GM06990 (cell line): ENCODE measurements at regions not wholly inside any gene's neighbourhood (a gene's known extent, or its start where the extent isn't known, plus 50 kb on each side); places are given as distances from the start of the nearest gene placed in this dataset.

Experiments
- DNase-seq: peaks from one replicate; pipeline ENCODE4 v3.0.0-alpha.2; 2011; ENCODE audit not compliant: insufficient read length; ENCODE audit errors: extremely low read depth
- H3K27me3 ChIP-seq: replicated peaks from 2 replicates; pipeline ENCODE4 v1.6.0; 2011; ENCODE audit warnings: low read length; ENCODE audit not compliant: control insufficient read depth, insufficient read depth
- H3K36me3 ChIP-seq: 2 replicates; pipeline ENCODE4 v1.5.1; 2011; ENCODE audit warnings: low read length; ENCODE audit not compliant: control insufficient read depth, insufficient read depth
- H3K4me3 ChIP-seq: replicated peaks from 2 replicates; pipeline ENCODE4 v1.5.1; 2011; ENCODE audit warnings: low read depth, mild to moderate bottlenecking, control low read depth, low read length
- TF ChIP-seq, protein P1 (sequence below): IDR thresholded peaks from 2 replicates; pipeline ENCODE4 v1.5.1; 2011; ENCODE audit warnings: low read length, control low read depth, mild to moderate bottlenecking, inconsistent platforms; ENCODE audit not compliant: insufficient read depth, poor library complexity, severe bottlenecking

DNA sequence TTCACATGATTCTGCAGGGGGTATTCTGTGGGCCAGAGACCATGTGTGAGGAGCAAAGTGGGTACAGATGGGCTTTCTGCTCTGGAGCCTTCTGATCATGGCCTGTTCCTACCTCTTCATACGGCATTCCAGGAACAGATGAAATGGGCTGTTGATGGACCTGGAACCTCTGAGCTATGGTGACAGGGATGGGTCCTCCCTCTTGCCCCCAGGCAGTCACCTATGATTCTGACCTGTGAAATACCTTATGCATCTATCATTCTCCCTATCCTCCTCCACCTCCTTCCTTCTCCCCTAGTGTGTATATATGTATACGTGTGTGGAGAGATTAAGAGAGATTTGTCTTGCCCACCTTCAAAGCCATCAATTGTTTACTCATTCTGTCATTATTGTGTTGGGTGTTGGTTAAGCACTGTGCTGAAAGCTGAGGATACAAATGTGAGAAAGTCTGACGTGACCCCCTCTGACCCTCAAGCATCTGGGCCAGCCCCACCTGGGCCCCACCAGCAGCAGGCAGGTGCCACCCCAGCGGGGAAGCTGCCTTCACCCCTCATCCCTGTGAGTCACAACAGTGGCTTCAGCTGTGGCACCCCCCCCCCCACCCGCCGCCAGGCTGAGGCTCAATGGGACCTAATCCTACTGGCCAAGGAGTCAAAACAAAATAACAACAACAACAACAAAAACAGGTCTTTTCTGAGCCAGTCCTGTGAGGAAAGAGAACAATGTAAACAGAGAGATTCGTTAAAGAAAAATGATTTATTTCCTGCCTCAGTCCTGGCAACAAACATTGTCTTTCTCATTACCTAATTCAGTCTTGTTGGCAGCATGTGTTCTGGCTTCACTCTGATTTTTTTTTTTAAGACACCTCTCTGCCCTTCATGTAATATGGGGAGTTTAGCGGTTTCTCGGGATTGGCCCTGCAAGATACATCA, 103.8 kb upstream of the CDC42EP3 start:
- Histone ChIP-seq H3K27me3 (no peaks in the 10 kb centered on the region), H3K36me3 (no peaks in the 10 kb centered on the region), H3K4me3 (no peak overlapping the region)
- TF ChIP-seq, protein P1, sequence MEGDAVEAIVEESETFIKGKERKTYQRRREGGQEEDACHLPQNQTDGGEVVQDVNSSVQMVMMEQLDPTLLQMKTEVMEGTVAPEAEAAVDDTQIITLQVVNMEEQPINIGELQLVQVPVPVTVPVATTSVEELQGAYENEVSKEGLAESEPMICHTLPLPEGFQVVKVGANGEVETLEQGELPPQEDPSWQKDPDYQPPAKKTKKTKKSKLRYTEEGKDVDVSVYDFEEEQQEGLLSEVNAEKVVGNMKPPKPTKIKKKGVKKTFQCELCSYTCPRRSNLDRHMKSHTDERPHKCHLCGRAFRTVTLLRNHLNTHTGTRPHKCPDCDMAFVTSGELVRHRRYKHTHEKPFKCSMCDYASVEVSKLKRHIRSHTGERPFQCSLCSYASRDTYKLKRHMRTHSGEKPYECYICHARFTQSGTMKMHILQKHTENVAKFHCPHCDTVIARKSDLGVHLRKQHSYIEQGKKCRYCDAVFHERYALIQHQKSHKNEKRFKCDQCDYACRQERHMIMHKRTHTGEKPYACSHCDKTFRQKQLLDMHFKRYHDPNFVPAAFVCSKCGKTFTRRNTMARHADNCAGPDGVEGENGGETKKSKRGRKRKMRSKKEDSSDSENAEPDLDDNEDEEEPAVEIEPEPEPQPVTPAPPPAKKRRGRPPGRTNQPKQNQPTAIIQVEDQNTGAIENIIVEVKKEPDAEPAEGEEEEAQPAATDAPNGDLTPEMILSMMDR = no peak
- no peak for DNase-seq

DNA sequence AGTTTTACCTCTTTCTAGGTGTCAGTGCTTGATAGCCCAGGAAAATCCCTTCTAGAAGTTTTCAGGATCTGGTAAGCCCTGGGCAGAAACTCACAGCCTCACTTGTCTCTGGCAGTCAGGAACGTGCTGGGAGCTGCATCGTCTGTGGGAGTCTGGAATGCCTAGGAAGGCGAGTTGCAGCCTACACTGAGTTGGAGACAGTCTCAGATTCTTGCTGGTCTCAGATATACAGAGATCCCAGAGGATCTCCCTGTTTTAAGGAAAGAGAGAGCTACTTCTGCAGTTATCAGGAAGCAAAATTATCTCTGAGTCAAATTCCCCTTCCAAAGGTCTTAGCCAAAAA, 104.4 kb upstream of the CDC42EP3 start:
- H3K4me3 ChIP-seq = no peak overlapping the region
- DNase-seq = no peak
- H3K36me3 ChIP-seq = no peaks in the 10 kb centered on the region
- no peaks in the 10 kb centered on the region for H3K27me3 ChIP-seq
- TF ChIP-seq, protein P1 = no peak

DNA sequence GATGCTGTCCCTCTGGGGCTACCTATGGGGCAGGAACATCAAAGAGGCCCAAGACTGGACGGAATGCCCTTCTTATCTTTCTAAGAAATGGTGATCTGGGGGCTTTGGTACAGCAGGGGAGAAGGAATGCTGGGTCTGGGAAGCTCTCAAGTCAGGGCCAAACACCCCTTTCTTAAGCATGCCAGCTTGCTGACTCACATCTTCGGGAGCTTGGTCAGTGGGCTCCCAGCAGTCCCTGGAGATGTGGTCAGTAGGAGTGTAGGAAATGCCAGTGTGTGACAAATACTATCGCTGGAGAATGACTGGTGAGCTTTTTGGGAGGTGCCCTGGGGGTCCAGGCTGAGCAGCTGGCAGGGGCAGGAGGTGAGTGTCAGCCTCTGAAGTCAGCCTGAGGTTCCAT, 105.0 kb upstream of the CDC42EP3 start:
- DNase-seq = no peak
- Histone ChIP-seq H3K36me3 (no peaks in the 10 kb centered on the region), H3K27me3 (no peaks in the 10 kb centered on the region), H3K4me3 (no peak overlapping the region)
- TF ChIP-seq, protein P1 = no peak

DNA sequence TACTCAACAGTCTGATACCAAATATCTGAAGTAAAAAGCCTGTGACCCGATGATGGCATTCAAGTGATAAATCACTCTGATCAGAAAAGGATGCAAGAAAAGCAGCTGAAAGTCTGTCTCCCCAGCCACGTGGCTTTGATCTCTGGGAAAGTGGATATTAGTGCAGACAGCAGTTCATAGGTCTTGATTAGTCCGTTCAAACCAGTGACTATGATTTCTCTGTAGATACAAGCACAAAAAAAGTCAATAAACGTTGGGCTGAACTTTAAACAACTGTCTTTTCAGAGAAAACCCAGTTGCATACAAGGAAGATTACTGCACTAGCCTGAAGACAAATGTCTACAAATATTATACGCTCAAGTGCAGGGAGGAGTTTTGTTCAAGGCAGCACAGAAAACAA, 107.7 kb upstream of the CDC42EP3 start:
- TF ChIP-seq, protein P1 = no peak
- H3K4me3 ChIP-seq = no peak overlapping the region
- DNase-seq = no peak

DNA sequence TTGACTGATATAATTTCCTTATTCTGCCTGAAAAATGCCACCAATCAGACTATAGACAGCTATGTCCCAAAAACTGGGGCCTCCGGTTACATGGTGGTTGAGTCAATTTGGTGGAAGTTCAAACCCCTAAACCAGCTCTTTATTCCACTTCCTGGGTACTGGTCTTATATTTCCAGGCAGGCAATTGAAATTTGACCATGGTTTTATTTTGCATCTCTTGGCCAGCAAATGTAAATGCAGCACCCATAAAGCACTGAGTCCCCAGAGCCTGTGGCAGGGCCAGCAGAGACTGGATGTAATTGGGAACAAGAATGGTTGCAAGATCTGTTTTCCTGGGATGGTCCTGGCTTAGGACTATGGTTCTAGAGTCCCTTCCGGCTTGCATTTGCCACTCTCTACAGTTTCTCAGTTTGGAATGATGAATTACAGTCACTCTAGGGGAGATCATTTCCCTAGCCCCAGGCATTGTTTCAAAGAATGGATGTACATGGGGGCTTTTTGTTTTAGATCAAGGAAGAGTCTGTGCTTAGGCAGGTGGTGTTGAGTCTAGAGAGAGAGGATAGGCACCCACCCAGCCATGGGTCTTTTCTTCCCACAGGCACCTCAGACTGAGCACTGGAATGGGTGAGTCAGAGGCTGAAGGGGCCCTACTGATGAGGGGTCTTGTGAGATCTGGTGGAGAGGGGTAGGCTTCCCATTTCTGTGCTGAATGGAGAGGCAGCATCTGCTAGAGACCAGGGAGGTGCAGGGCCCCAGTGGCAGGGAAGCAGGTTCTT, 108.4 kb upstream of the CDC42EP3 start:
- no peaks in the 10 kb centered on the region for H3K27me3 ChIP-seq
- TF ChIP-seq, protein P1 = no peak
- DNase-seq = no peak
- no peak overlapping the region for H3K4me3 ChIP-seq
- no peaks in the 10 kb centered on the region for H3K36me3 ChIP-seq

More for the DNA sequence above, 107.7 kb upstream of the CDC42EP3 start:
- H3K36me3 ChIP-seq = no peaks in the 10 kb centered on the region
- no peaks in the 10 kb centered on the region for H3K27me3 ChIP-seq
